ENCODE measurements at regions not wholly inside any gene's neighbourhood (a gene's known extent, or its start where the extent isn't known, plus 50 kb on each side); places are given as distances from the start of the nearest gene placed in this dataset.

DNA sequence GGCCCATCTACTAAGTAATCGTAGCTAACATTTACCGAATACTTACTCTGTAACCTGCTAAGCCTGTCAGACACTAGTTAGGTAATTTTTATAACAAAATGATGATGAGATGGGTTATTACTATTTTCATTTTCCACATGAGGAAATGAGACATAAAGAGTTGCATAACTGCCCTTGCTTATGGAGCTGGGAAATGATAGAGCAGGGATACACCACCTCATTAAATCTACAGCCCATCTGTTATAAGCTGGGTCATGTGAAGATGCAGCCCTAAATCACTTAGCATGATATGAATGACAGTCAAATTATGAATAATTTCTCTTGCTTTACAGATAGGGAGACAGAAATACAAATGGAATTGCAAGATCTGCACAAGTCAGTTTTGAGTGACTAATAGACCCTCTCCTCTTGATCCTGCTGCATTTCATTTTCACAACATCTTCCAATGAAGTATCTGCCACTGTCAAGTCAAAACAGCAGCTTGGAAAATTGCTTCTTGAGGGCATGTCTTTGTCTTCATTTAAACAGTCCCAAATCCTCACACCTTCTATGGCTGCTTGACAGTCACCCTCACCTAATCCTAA lies 364.7 kb downstream of the PRELID2 start:
- TF ChIP-seq, protein P1, sequence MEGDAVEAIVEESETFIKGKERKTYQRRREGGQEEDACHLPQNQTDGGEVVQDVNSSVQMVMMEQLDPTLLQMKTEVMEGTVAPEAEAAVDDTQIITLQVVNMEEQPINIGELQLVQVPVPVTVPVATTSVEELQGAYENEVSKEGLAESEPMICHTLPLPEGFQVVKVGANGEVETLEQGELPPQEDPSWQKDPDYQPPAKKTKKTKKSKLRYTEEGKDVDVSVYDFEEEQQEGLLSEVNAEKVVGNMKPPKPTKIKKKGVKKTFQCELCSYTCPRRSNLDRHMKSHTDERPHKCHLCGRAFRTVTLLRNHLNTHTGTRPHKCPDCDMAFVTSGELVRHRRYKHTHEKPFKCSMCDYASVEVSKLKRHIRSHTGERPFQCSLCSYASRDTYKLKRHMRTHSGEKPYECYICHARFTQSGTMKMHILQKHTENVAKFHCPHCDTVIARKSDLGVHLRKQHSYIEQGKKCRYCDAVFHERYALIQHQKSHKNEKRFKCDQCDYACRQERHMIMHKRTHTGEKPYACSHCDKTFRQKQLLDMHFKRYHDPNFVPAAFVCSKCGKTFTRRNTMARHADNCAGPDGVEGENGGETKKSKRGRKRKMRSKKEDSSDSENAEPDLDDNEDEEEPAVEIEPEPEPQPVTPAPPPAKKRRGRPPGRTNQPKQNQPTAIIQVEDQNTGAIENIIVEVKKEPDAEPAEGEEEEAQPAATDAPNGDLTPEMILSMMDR (conservative IDR thresholded peaks at IDR 0.05; ENCODE audit: low read depth, low read length): no peak
- no peak for DNase-seq (ENCODE audit: low read depth)
- no peak overlapping the region for H3K4me3 ChIP-seq (ENCODE audit: low read depth, low read length)

- TF ChIP-seq, protein P1 (conservative IDR thresholded peaks at IDR 0.05; ENCODE audit: low read depth, low read length): no peak
- H3K4me3 ChIP-seq (ENCODE audit: low read depth, low read length): no peak overlapping the region
- DNase-seq (ENCODE audit: low read depth): no peak
Measured at GRCh38 chr5:145467446-145467845, 367.7 kb downstream of the PRELID2 start.

DNA sequence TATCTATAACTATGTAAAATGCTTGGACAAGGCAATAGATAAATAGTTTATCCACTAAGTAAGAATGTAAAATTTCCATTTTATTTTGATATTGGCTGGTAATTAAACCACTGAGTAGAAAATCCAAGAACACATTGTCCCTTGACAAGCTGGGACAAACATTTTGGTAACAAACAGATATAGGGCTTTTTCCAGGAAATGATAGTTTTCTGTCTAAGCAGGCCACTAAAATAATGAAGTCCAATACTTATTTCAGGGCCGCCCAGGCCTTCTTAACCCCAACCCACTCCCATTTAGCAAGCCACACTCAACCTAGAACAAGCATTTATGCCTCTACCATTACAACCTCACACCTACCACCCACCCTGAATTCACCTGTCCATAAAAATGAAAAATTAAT lies 368.6 kb downstream of the PRELID2 start:
- no peak for DNase-seq (ENCODE audit: low read depth)
- TF ChIP-seq, protein P1 (conservative IDR thresholded peaks at IDR 0.05; ENCODE audit: low read depth, low read length): no peak

GRCh38 chr5:145465474-145466263 lies 369.5 kb downstream of the PRELID2 start:
- no peak for DNase-seq (ENCODE audit: low read depth)
- TF ChIP-seq, protein P1 (conservative IDR thresholded peaks at IDR 0.05; ENCODE audit: low read depth, low read length): no peak
- H3K4me3 ChIP-seq (ENCODE audit: low read depth, low read length): no peak overlapping the region

More for the DNA sequence above, 368.6 kb downstream of the PRELID2 start:
- H3K4me3 ChIP-seq (ENCODE audit: low read depth, low read length): no peak overlapping the region

DNA sequence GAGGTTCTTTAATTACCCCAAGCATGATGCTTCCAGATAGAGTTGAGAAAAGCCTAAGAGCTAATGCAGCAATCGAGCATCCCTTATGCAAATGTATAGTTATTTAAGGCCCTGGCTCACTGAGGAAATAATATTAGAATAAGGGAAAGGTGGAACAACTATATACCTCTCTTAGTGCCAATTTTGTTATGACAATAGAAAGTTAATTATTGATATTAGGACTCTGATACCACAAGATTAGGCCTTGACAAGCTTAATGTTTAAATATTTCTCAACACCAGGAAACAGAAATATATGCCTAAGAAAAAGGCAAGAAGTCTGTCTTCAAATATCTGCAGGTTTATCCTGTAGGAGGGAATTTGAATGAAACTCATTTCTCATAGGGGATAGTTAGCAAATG lies 371.0 kb downstream of the PRELID2 start:
- TF ChIP-seq, protein P1 (conservative IDR thresholded peaks at IDR 0.05; ENCODE audit: low read depth, low read length): no peak
- H3K4me3 ChIP-seq (ENCODE audit: low read depth, low read length): no peak overlapping the region
- DNase-seq (ENCODE audit: low read depth): no peak

DNA sequence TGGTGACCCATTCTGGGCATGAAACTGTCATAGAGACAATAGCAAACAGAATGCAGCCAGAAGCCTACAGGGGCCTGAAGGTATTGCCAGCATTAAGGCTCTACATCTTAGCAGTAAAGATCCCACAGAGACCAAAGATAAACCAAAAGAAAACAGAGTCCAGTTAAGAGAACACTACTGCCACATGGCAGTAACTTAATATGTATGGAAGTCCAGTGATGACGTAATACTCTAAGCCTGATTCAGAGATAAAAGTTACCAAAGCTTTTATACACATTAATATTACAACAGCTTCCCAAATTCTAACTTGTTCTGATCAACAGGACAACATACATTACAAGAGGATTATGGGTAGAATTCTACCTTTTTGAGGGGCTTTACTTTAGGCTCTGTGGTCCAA lies 371.5 kb downstream of the PRELID2 start:
- H3K4me3 ChIP-seq (ENCODE audit: low read depth, low read length): no peak overlapping the region
- DNase-seq (ENCODE audit: low read depth): peak; percentile 60
- TF ChIP-seq, protein P1 (conservative IDR thresholded peaks at IDR 0.05; ENCODE audit: low read depth, low read length): no peak

GRCh38 chr5:145462525-145462924 lies 372.6 kb downstream of the PRELID2 start:
- TF ChIP-seq, protein P1 (conservative IDR thresholded peaks at IDR 0.05; ENCODE audit: low read depth, low read length): no peak
- no peak overlapping the region for H3K4me3 ChIP-seq (ENCODE audit: low read depth, low read length)
- no peak for DNase-seq (ENCODE audit: low read depth)

Measured in choroid plexus epithelial cell (primary cell).